ENCODE measurements at regions not wholly inside any gene's neighbourhood (a gene's known extent, or its start where the extent isn't known, plus 50 kb on each side); places are given as distances from the start of the nearest gene placed in this dataset.

- in situ Hi-C loops (cut with HindIII; ENCODE audit: low sequenced_read_pairs), result no loop called here
- DNase-seq (ENCODE audit: low read depth), result no peak
- H3K4me3 ChIP-seq (ENCODE audit: low read depth, low read length), result no peak overlapping the region
- no peak for TF ChIP-seq CTCF (IDR thresholded peaks at IDR 0.05; ENCODE audit: low read depth, low read length, missing control alignments)
Observed at GRCh38 chr5:142482207-142482606, 157.4 kb upstream of the SPRY4 start.

- H3K4me3 ChIP-seq (ENCODE audit: low read depth, low read length), result no peak overlapping the region
- TF ChIP-seq CTCF (IDR thresholded peaks at IDR 0.05; ENCODE audit: low read depth, low read length, missing control alignments), result no peak
- in situ Hi-C loops (cut with HindIII; ENCODE audit: low sequenced_read_pairs), result no loop called here
- DNase-seq (ENCODE audit: low read depth), result no peak
Observed at GRCh38 chr5:142481410-142481809, 156.6 kb upstream of the SPRY4 start.

GRCh38 chr5:142479854-142480519 lies 155.2 kb upstream of the SPRY4 start:
- H3K4me3 ChIP-seq (ENCODE audit: low read depth, low read length), result no peak overlapping the region
- in situ Hi-C loops (cut with HindIII; ENCODE audit: low sequenced_read_pairs), result no loop called here
- TF ChIP-seq CTCF (IDR thresholded peaks at IDR 0.05; ENCODE audit: low read depth, low read length, missing control alignments), result no peak
- no peak for DNase-seq (ENCODE audit: low read depth)

- H3K4me3 ChIP-seq (ENCODE audit: low read depth, low read length), result no peak overlapping the region
- DNase-seq (ENCODE audit: low read depth), result no peak
- TF ChIP-seq CTCF (IDR thresholded peaks at IDR 0.05; ENCODE audit: low read depth, low read length, missing control alignments), result no peak
- in situ Hi-C loops (cut with HindIII; ENCODE audit: low sequenced_read_pairs), result no loop called here
Observed at GRCh38 chr5:142479150-142479549, 154.3 kb upstream of the SPRY4 start.

- no peak overlapping the region for H3K4me3 ChIP-seq (ENCODE audit: low read depth, low read length)
- no peak for DNase-seq (ENCODE audit: low read depth)
- no peak for TF ChIP-seq CTCF (IDR thresholded peaks at IDR 0.05; ENCODE audit: low read depth, low read length, missing control alignments)
- in situ Hi-C loops (cut with HindIII; ENCODE audit: low sequenced_read_pairs), result no loop called here
Observed at GRCh38 chr5:142478113-142478512, 153.3 kb upstream of the SPRY4 start.

GRCh38 chr5:142475102-142475513 lies 150.3 kb upstream of the SPRY4 start:
- in situ Hi-C loops (cut with HindIII; ENCODE audit: low sequenced_read_pairs), result no loop called here
- TF ChIP-seq CTCF (IDR thresholded peaks at IDR 0.05; ENCODE audit: low read depth, low read length, missing control alignments), result no peak
- no peak for DNase-seq (ENCODE audit: low read depth)
- no peak overlapping the region for H3K4me3 ChIP-seq (ENCODE audit: low read depth, low read length)
